T-helper 17 cell (primary cell): ENCODE measurements at regions not wholly inside any gene's neighbourhood (a gene's known extent, or its start where the extent isn't known, plus 50 kb on each side); places are given as distances from the start of the nearest gene placed in this dataset.
"Not testable (repeated sequence)": the region's sequence is repeated elsewhere in the genome, so short reads cannot be mapped to it uniquely, and the experiment has no call there.

Source experiments
- ATAC-seq: fragments of 150-1000 bp; cut with Tn5 transposase; 2 replicates; pipeline ENCODE4 v1.10.0; 2021; ENCODE audit warnings: mild to moderate bottlenecking, moderate library complexity
- DNase-seq, 3 donors: peaks; one replicate each; pipeline versions ENCODE4 v3.0.0 to v3.0.0-alpha.2; 2020 to 2021
- H3K9me3 ChIP-seq: one replicate; pipeline ENCODE4 v1.7.0; 2013; ENCODE audit warnings: low read length, mild to moderate bottlenecking; ENCODE audit not compliant: control insufficient read depth, poor library complexity, severe bottlenecking
- H3K27ac Mint-ChIP-seq: one replicate; pipeline ENCODE4 v1.8.0; 2022; ENCODE audit warnings: mild to moderate bottlenecking, moderate library complexity, mixed read lengths
- H3K27me3 Mint-ChIP-seq: one replicate; pipeline ENCODE4 v1.8.0; 2022; ENCODE audit warnings: mixed read lengths
- H3K36me3 Mint-ChIP-seq: one replicate; pipeline ENCODE4 v1.8.0; 2022; ENCODE audit warnings: low read depth, mixed read lengths
- H3K4me1 Mint-ChIP-seq: one replicate; pipeline ENCODE4 v1.8.0; 2022; ENCODE audit warnings: mild to moderate bottlenecking, mixed read lengths
- H3K4me3 Mint-ChIP-seq: one replicate; pipeline ENCODE4 v1.8.0; 2022; ENCODE audit warnings: mild to moderate bottlenecking, moderate library complexity, mixed read lengths

GRCh38 chr6:126947070-126947469, 171.4 kb upstream of the RSPO3 start:
- no peak for ATAC-seq
- Mint-ChIP-seq H3K4me3 (no peak overlapping the region), H3K36me3 (no peaks in the 10 kb centered on the region)

GRCh38 chr6:126949786-126950185, 168.7 kb upstream of the RSPO3 start:
- H3K27ac Mint-ChIP-seq: no peak overlapping the region
- DNase-seq: no peak
- H3K9me3 ChIP-seq: no peaks in the 10 kb centered on the region
- no peak overlapping the region for H3K4me3 Mint-ChIP-seq
- no peaks in the 10 kb centered on the region for H3K4me1 Mint-ChIP-seq
- no peak for ATAC-seq
- no peaks in the 10 kb centered on the region for H3K36me3 Mint-ChIP-seq
- H3K27me3 Mint-ChIP-seq: peaks cover 9% of the 10 kb centered on the region

More at GRCh38 chr6:126947070-126947469, 171.4 kb upstream of the RSPO3 start:
- DNase-seq: no peak
- Mint-ChIP-seq H3K27ac (no peak overlapping the region), H3K4me1 (no peaks in the 10 kb centered on the region), H3K27me3 (peaks cover 22% of the 10 kb centered on the region)
- no peaks in the 10 kb centered on the region for H3K9me3 ChIP-seq

GRCh38 chr6:126955621-126956020, 162.8 kb upstream of the RSPO3 start:
- no peak overlapping the region for H3K27ac Mint-ChIP-seq
- H3K4me1 Mint-ChIP-seq: no peaks in the 10 kb centered on the region
- no peak for DNase-seq

GRCh38 chr6:126957721-126958120, 160.8 kb upstream of the RSPO3 start:
- DNase-seq: no peak
- Mint-ChIP-seq H3K4me3 (no peak overlapping the region), H3K4me1 (no peaks in the 10 kb centered on the region), H3K36me3 (no peaks in the 10 kb centered on the region), H3K27ac (no peak overlapping the region), H3K27me3 (no peaks in the 10 kb centered on the region)
- ATAC-seq: no peak
- H3K9me3 ChIP-seq: no peaks in the 10 kb centered on the region

More at GRCh38 chr6:126955621-126956020, 162.8 kb upstream of the RSPO3 start:
- no peaks in the 10 kb centered on the region for H3K36me3 Mint-ChIP-seq
- H3K27me3 Mint-ChIP-seq: peaks cover 9% of the 10 kb centered on the region
- H3K9me3 ChIP-seq: no peaks in the 10 kb centered on the region
- H3K4me3 Mint-ChIP-seq: no peak overlapping the region
- ATAC-seq: no peak

GRCh38 chr6:126959765-126960164, 158.7 kb upstream of the RSPO3 start:
- Mint-ChIP-seq H3K27me3 (no peaks in the 10 kb centered on the region), H3K4me1 (no peaks in the 10 kb centered on the region), H3K27ac (no peak overlapping the region), H3K4me3 (no peak overlapping the region), H3K36me3 (no peaks in the 10 kb centered on the region)
- DNase-seq (no peak), ATAC-seq (no peak)
- H3K9me3 ChIP-seq: no peaks in the 10 kb centered on the region

- DNase-seq (no peak), ATAC-seq (no peak)
- H3K36me3 Mint-ChIP-seq: no peaks in the 10 kb centered on the region
- H3K27ac Mint-ChIP-seq: no peak overlapping the region
- no peaks in the 10 kb centered on the region for H3K4me1 Mint-ChIP-seq
- no peaks in the 10 kb centered on the region for H3K9me3 ChIP-seq
- no peak overlapping the region for H3K4me3 Mint-ChIP-seq
- no peaks in the 10 kb centered on the region for H3K27me3 Mint-ChIP-seq
Measured at GRCh38 chr6:126963077-126963809, 155.2 kb upstream of the RSPO3 start.

- DNase-seq: no peak
- H3K9me3 ChIP-seq: no peaks in the 10 kb centered on the region
- no peak overlapping the region for H3K27ac Mint-ChIP-seq
- ATAC-seq: no peak
- H3K27me3 Mint-ChIP-seq: no peaks in the 10 kb centered on the region
- no peak overlapping the region for H3K4me3 Mint-ChIP-seq
- H3K36me3 Mint-ChIP-seq: no peaks in the 10 kb centered on the region
- no peaks in the 10 kb centered on the region for H3K4me1 Mint-ChIP-seq
Measured at GRCh38 chr6:126967296-126968005, 151.0 kb upstream of the RSPO3 start.

GRCh38 chr6:126976253-126976797, 142.1 kb upstream of the RSPO3 start:
- H3K9me3 ChIP-seq: no peaks in the 10 kb centered on the region
- Mint-ChIP-seq H3K27me3 (no peaks in the 10 kb centered on the region), H3K27ac (no peak overlapping the region), H3K4me3 (no peak overlapping the region), H3K4me1 (no peaks in the 10 kb centered on the region), H3K36me3 (no peaks in the 10 kb centered on the region)
- DNase-seq: no peak
- no peak for ATAC-seq

- H3K27me3 Mint-ChIP-seq: no peaks in the 10 kb centered on the region
- no peaks in the 10 kb centered on the region for H3K36me3 Mint-ChIP-seq
- DNase-seq (no peak), ATAC-seq (no peak)
- H3K27ac Mint-ChIP-seq: no peak overlapping the region
- no peak overlapping the region for H3K4me3 Mint-ChIP-seq
- no peaks in the 10 kb centered on the region for H3K9me3 ChIP-seq
- H3K4me1 Mint-ChIP-seq: no peaks in the 10 kb centered on the region
Measured at GRCh38 chr6:126983779-126984178, 134.7 kb upstream of the RSPO3 start.

GRCh38 chr6:126988125-126988524, 130.3 kb upstream of the RSPO3 start:
- H3K9me3 ChIP-seq, H3K4me1 Mint-ChIP-seq, H3K36me3 Mint-ChIP-seq, H3K4me3 Mint-ChIP-seq, ATAC-seq, H3K27ac Mint-ChIP-seq, H3K27me3 Mint-ChIP-seq, DNase-seq: not testable (repeated sequence)

- Mint-ChIP-seq H3K27me3 (no peaks in the 10 kb centered on the region), H3K36me3 (no peaks in the 10 kb centered on the region), H3K27ac (no peak overlapping the region), H3K4me3 (no peak overlapping the region), H3K4me1 (no peaks in the 10 kb centered on the region)
- no peak for DNase-seq
- ATAC-seq: no peak
- no peaks in the 10 kb centered on the region for H3K9me3 ChIP-seq
Measured at GRCh38 chr6:127000631-127001030, 117.8 kb upstream of the RSPO3 start.

GRCh38 chr6:127013865-127014264, 104.6 kb upstream of the RSPO3 start:
- H3K36me3 Mint-ChIP-seq: peaks cover 2% of the 10 kb centered on the region
- H3K27ac Mint-ChIP-seq: no peak overlapping the region
- H3K9me3 ChIP-seq: no peaks in the 10 kb centered on the region

GRCh38 chr6:127015858-127016257, 102.6 kb upstream of the RSPO3 start:
- Mint-ChIP-seq H3K4me1 (no peaks in the 10 kb centered on the region), H3K27me3 (peaks cover 5% of the 10 kb centered on the region)
- ATAC-seq: no peak

More at GRCh38 chr6:127013865-127014264, 104.6 kb upstream of the RSPO3 start:
- Mint-ChIP-seq H3K4me1 (no peaks in the 10 kb centered on the region), H3K4me3 (no peak overlapping the region), H3K27me3 (no peaks in the 10 kb centered on the region)
- ATAC-seq: no peak
- DNase-seq: no peak

More at GRCh38 chr6:127015858-127016257, 102.6 kb upstream of the RSPO3 start:
- DNase-seq: no peak
- H3K36me3 Mint-ChIP-seq: peaks cover 2% of the 10 kb centered on the region
- H3K4me3 Mint-ChIP-seq: no peak overlapping the region
- H3K27ac Mint-ChIP-seq: no peak overlapping the region
- no peaks in the 10 kb centered on the region for H3K9me3 ChIP-seq
